ENCODE measurements at regions not wholly inside any gene's neighbourhood (a gene's known extent, or its start where the extent isn't known, plus 50 kb on each side); places are given as distances from the start of the nearest gene placed in this dataset.

DNA sequence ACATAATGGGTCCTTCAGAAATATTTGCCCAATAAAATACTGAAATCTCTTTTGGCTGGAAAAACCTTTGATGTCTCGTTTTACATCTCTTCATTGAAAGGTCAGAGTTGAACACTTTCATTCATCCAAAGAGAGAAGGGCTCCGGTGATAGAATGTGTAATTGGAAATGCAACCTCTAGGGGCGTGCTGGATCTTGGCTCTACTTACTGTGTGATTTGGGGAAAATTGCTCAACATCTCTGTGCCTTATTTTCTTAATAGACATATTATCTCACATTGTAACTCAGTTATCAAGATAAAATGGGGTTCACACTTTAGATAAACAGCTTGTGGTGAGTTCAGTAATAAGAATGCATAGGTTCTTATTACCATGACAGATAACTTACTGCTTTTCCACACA lies 1444.1 kb downstream of the SLITRK5 start:
- intact Hi-C loops (cut with DNase I): no loop called here
- Histone ChIP-seq H3K27me3 (no peaks in the 10 kb centered on the region), H3K4me3 (no peak overlapping the region)

GRCh38 chr13:89136678-89137077 lies 1465.5 kb downstream of the SLITRK5 start:
- intact Hi-C loops (cut with DNase I): no loop called here
- no peak overlapping the region for H3K4me3 ChIP-seq
- no peaks in the 10 kb centered on the region for H3K4me1 ChIP-seq (ENCODE audit: insufficient read depth)
- no peaks in the 10 kb centered on the region for H3K36me3 ChIP-seq
- 41 to 56% (median 47%) methylated on average over 3 of the region's 3 CpGs for WGBS, 3 donors
- TF ChIP-seq EP300 (IDR thresholded peaks at IDR 0.05) (no peak), POLR2A (IDR thresholded peaks at IDR 0.05) (no peak)
- TF ChIP-seq, protein P1, sequence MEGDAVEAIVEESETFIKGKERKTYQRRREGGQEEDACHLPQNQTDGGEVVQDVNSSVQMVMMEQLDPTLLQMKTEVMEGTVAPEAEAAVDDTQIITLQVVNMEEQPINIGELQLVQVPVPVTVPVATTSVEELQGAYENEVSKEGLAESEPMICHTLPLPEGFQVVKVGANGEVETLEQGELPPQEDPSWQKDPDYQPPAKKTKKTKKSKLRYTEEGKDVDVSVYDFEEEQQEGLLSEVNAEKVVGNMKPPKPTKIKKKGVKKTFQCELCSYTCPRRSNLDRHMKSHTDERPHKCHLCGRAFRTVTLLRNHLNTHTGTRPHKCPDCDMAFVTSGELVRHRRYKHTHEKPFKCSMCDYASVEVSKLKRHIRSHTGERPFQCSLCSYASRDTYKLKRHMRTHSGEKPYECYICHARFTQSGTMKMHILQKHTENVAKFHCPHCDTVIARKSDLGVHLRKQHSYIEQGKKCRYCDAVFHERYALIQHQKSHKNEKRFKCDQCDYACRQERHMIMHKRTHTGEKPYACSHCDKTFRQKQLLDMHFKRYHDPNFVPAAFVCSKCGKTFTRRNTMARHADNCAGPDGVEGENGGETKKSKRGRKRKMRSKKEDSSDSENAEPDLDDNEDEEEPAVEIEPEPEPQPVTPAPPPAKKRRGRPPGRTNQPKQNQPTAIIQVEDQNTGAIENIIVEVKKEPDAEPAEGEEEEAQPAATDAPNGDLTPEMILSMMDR (IDR thresholded peaks at IDR 0.05): no peak
- no peaks in the 10 kb centered on the region for H3K27me3 ChIP-seq
- no peak for DNase-seq
- H3K27ac ChIP-seq: no peak overlapping the region
- no peaks in the 10 kb centered on the region for H3K9me3 ChIP-seq

More for the DNA sequence above, 1444.1 kb downstream of the SLITRK5 start:
- 77 to 88% (median 80%) methylated on average over 3 of the region's 3 CpGs for WGBS, 3 donors
- Histone ChIP-seq H3K27ac (no peak overlapping the region), H3K4me1 (ENCODE audit: insufficient read depth) (no peaks in the 10 kb centered on the region), H3K9me3 (no peaks in the 10 kb centered on the region), H3K36me3 (no peaks in the 10 kb centered on the region)
- TF ChIP-seq POLR2A (IDR thresholded peaks at IDR 0.05) (no peak), EP300 (IDR thresholded peaks at IDR 0.05) (no peak)
- TF ChIP-seq, protein P1 (IDR thresholded peaks at IDR 0.05): no peak
- DNase-seq: no peak

- DNase-seq: no peak
Measured at GRCh38 chr13:89150362-89150761, 1479.2 kb downstream of the SLITRK5 start.

DNA sequence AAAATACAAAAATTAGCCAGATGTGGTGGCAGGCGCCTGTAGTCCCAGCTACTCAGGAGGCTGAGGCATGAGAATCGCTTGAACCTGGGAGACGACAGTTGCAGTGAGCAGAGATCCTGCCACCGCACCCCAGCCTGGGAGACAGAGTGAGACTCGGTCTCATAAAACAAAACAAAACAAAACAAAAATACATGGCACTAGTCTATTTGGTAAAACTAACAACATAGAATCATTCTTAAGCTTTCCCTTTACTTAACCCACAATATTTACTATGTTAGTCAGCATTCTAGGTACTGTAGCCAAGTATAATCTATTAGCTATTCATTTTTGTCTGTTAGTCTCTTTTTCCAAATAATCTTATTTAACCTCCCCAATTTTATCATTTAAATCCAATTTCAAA lies 1482.8 kb downstream of the SLITRK5 start:
- Histone ChIP-seq H3K4me1 (ENCODE audit: insufficient read depth) (no peaks in the 10 kb centered on the region), H3K27ac (no peak overlapping the region), H3K9me3 (no peaks in the 10 kb centered on the region), H3K4me3 (no peak overlapping the region), H3K27me3 (no peaks in the 10 kb centered on the region), H3K36me3 (no peaks in the 10 kb centered on the region)
- no peak for TF ChIP-seq POLR2A (IDR thresholded peaks at IDR 0.05)
- TF ChIP-seq, protein P1 (IDR thresholded peaks at IDR 0.05): no peak
- no peak for TF ChIP-seq EP300 (IDR thresholded peaks at IDR 0.05)
- WGBS, 3 donors: 79 to 89% (median 86%) methylated on average over 5 of the region's 5 CpGs
- intact Hi-C loops (cut with DNase I): no loop called here
- no peak for DNase-seq

More at GRCh38 chr13:89150362-89150761, 1479.2 kb downstream of the SLITRK5 start:
- Histone ChIP-seq H3K27ac (no peak overlapping the region), H3K4me1 (ENCODE audit: insufficient read depth) (no peaks in the 10 kb centered on the region), H3K9me3 (no peaks in the 10 kb centered on the region), H3K36me3 (no peaks in the 10 kb centered on the region), H3K27me3 (no peaks in the 10 kb centered on the region), H3K4me3 (no peak overlapping the region)
- TF ChIP-seq EP300 (IDR thresholded peaks at IDR 0.05): no peak
- no peak for TF ChIP-seq POLR2A (IDR thresholded peaks at IDR 0.05)
- TF ChIP-seq, protein P1 (IDR thresholded peaks at IDR 0.05): no peak
- intact Hi-C loops (cut with DNase I): no loop called here

GRCh38 chr13:89163096-89163495 lies 1491.9 kb downstream of the SLITRK5 start:
- DNase-seq: no peak
- intact Hi-C loops (cut with DNase I): no loop called here
- Histone ChIP-seq H3K9me3 (peaks cover 0 to 3% of the 10 kb centered on the region in 2 donors), H3K4me1 (ENCODE audit: insufficient read depth) (no peaks in the 10 kb centered on the region), H3K36me3 (no peaks in the 10 kb centered on the region), H3K27ac (no peak overlapping the region), H3K27me3 (no peaks in the 10 kb centered on the region), H3K4me3 (no peak overlapping the region)
- TF ChIP-seq EP300 (IDR thresholded peaks at IDR 0.05): no peak
- TF ChIP-seq, protein P1 (IDR thresholded peaks at IDR 0.05): no peak
- no peak for TF ChIP-seq POLR2A (IDR thresholded peaks at IDR 0.05)
- 91 to 94% (median 94%) methylated on average over 16 of the region's 16 CpGs for WGBS, 3 donors

All from ovary (tissue), 7 donors.